HepG2 (cell line): ENCODE measurements at regions not wholly inside any gene's neighbourhood (a gene's known extent, or its start where the extent isn't known, plus 50 kb on each side); places are given as distances from the start of the nearest gene placed in this dataset.
A peak's percentile ranks its signal among the peaks of the same experiment; 100 is the strongest.

Source experiments
- ATAC-seq: fragments of 200-7000 bp; cut with Tn5 transposase; 3 replicates; pipeline ENCODE4 v1.9.1; 2020; ENCODE audit warnings: mild to moderate bottlenecking, moderate library complexity
- BruUV-seq: library from RNA; stranded (reverse); fragments of 400-500 nt; replicated peaks from 2 replicates; lab custom pipeline; 2021; lab: Mats Ljungman, UMichigan
- CTCF ChIA-PET: fragments of 300-600 bp; formaldehyde crosslinking; extraction: SDS; loops from one replicate; lab custom pipeline; 2021; ENCODE audit warnings: low total read pairs, inconsistent platforms, low intra/inter-chr PET ratio; lab: Yijun Ruan, JAX
- POLR2A ChIA-PET: fragments of 350-600 bp; sonication (Branson Sonifier 250); formaldehyde crosslinking; loops from one replicate; lab custom pipeline; 2020; ENCODE audit warnings: antibody characterized with exemption, inconsistent platforms; lab: Yijun Ruan, JAX
- DNase-seq: peaks from one replicate; pipeline ENCODE4 v3.0.0-alpha.2; 2015; ENCODE audit warnings: low spot score
- FAIRE-seq: peaks from 3 replicates; lab custom pipeline; 2011; peaks lifted over from hg19 to GRCh38; lab: Jason Lieb, UNC
- H2AFZ ChIP-seq: one replicate; pipeline ENCODE4 v1.6.1; 2011; ENCODE audit warnings: low read length, inconsistent platforms
- H3K27ac ChIP-seq: fragments of 300-600 bp; 3 replicates; pipeline ENCODE4 v1.8.0; 2011; ENCODE audit warnings: mixed run types, mild to moderate bottlenecking, mixed read lengths, low read length, inconsistent platforms; ENCODE audit not compliant: insufficient read depth; ENCODE audit errors: extremely low read length
- H3K27me3 ChIP-seq, 2 experiments: fragments of 200-600 bp in 1 of 2; 2 replicates in 1 of 2; 3 replicates in 1 of 2; pipeline versions ENCODE4 v1.6.0 to v1.8.0; 2011; ENCODE audit warnings: low read length in 2 of 2, mild to moderate bottlenecking in 2 of 2, moderate library complexity in 2 of 2, inconsistent platforms in 1 of 2; ENCODE audit not compliant: insufficient read depth in 2 of 2, control insufficient read depth in 1 of 2
- H3K36me3 ChIP-seq, 2 experiments: fragments of 200-600 bp in 1 of 2; replicated peaks in 1 of 2; 2 replicates in 1 of 2; 3 replicates in 1 of 2; pipeline versions ENCODE4 v1.5.1 to v1.8.0; 2011; ENCODE audit warnings: low read length in 2 of 2, inconsistent platforms in 1 of 2; ENCODE audit not compliant: insufficient read depth in 2 of 2, control insufficient read depth in 1 of 2
- H3K4me1 ChIP-seq: 2 replicates; pipeline ENCODE4 v1.5.1; 2012; ENCODE audit warnings: low read length, inconsistent platforms; ENCODE audit not compliant: insufficient read depth
- H3K4me2 ChIP-seq: 2 replicates; pipeline ENCODE4 v1.6.0; 2011; ENCODE audit warnings: low read depth, low read length, inconsistent platforms
- H3K4me3 ChIP-seq, 3 experiments: fragments of 200-600 bp in 1 of 3; sonication (generic), shearing (Covaris generic) in 1 of 3; replicated peaks in 1 of 3; 2 replicates each; pipeline ENCODE4 v1.5.1; 2011 to 2016; ENCODE audit warnings: low read length in 3 of 3, inconsistent platforms in 2 of 3, low read depth in 2 of 3, mild to moderate bottlenecking in 2 of 3, control low read depth in 1 of 3, mixed read lengths in 1 of 3; ENCODE audit not compliant: insufficient read depth in 1 of 3
- H3K79me2 ChIP-seq: one replicate; pipeline ENCODE4 v1.6.1; 2011; ENCODE audit warnings: low read length, inconsistent platforms; ENCODE audit not compliant: insufficient read depth
- H3K9ac ChIP-seq: 2 replicates; pipeline ENCODE4 v1.6.0; 2011; ENCODE audit warnings: mild to moderate bottlenecking, low read depth, low read length, inconsistent platforms; ENCODE audit not compliant: insufficient read depth
- H3K9me3 ChIP-seq: 2 replicates; pipeline ENCODE4 v1.5.1; 2012; ENCODE audit warnings: mild to moderate bottlenecking, low read length
- H4K20me1 ChIP-seq: 2 replicates; pipeline ENCODE4 v1.6.0; 2011; ENCODE audit warnings: inconsistent platforms, mild to moderate bottlenecking, low read length, moderate library complexity; ENCODE audit not compliant: insufficient read depth
- ATF7 ChIP-seq, 2 experiments: fragments of 450-650 bp in 1 of 2; sonication (generic) in 1 of 2; formaldehyde crosslinking in 1 of 2; IDR thresholded peaks; 2 replicates each; pipeline versions ENCODE4 v1.4.0 to v1.6.1; 2016 to 2020; ENCODE audit warnings: antibody characterized with exemption in 1 of 2, mild to moderate bottlenecking in 1 of 2, missing genetic modification reagents in 1 of 2
- CHCHD3 ChIP-seq: sonication (generic); formaldehyde crosslinking; IDR thresholded peaks from 2 replicates; pipeline ENCODE4 v1.8.0; 2022; ENCODE audit warnings: mild to moderate bottlenecking, missing genetic modification reagents, moderate library complexity
- KDM6A ChIP-seq: IDR thresholded peaks from 2 replicates; pipeline ENCODE4 v1.6.1; 2016; ENCODE audit warnings: low read depth
- PHF5A ChIP-seq: IDR thresholded peaks from one replicate; pipeline ENCODE4 v1.6.1; 2018; ENCODE audit warnings: low read depth, missing genetic modification reagents; ENCODE audit not compliant: unreplicated experiment
- ZNF225 ChIP-seq: sonication (generic); formaldehyde crosslinking; IDR thresholded peaks from 2 replicates; pipeline ENCODE4 v1.4.0; 2020; ENCODE audit warnings: mild to moderate bottlenecking, missing genetic modification reagents
- ZNF33A ChIP-seq: sonication (generic); formaldehyde crosslinking; IDR thresholded peaks from 2 replicates; pipeline ENCODE4 v1.5.1; 2020; ENCODE audit warnings: missing genetic modification reagents, mild to moderate bottlenecking, moderate library complexity, borderline replicate concordance
- ZNF382 ChIP-seq: sonication (generic); formaldehyde crosslinking; IDR thresholded peaks from 2 replicates; pipeline ENCODE4 v1.5.0; 2020; ENCODE audit warnings: missing genetic modification reagents, mild to moderate bottlenecking, borderline replicate concordance
- ZNF546 ChIP-seq: sonication (generic); formaldehyde crosslinking; conservative IDR thresholded peaks from 2 replicates; pipeline ENCODE4 v1.8.1; 2023; ENCODE audit warnings: mild to moderate bottlenecking, missing genetic modification reagents
- ZSCAN31 ChIP-seq: sonication (generic); formaldehyde crosslinking; IDR thresholded peaks from 2 replicates; pipeline ENCODE4 v1.5.0; 2020; ENCODE audit warnings: low read depth, mild to moderate bottlenecking, missing genetic modification reagents
- WGBS: methylation state at CpG from one replicate; pipeline ENCODE4 v1.1.6; 2017; ENCODE audit warnings: low lambda C conversion rate; 5-methylcytosine and 5-hydroxymethylcytosine counted together
- in situ Hi-C: cut with HindIII; loops from 2 replicates; pipeline ENCODE4 v1.10.0; 2017; ENCODE audit warnings: low pct_unique_long_range_greater_than_20kb; ENCODE audit not compliant: extremely low pct_ligation_motif_present
- intact Hi-C: fragments of 100-400 bp; cut with micrococcal nuclease; formaldehyde crosslinking; loops from one replicate; pipeline ENCODE4 v1.10.0; 2022; ENCODE audit not compliant: unreplicated experiment
- TF ChIP-seq, protein P1 (sequence below): IDR thresholded peaks from 2 replicates; pipeline ENCODE4 v1.6.1; 2016; ENCODE audit warnings: mild to moderate bottlenecking
- TF ChIP-seq, protein P2 (sequence below): sonication (generic); formaldehyde crosslinking; conservative IDR thresholded peaks from 2 replicates; pipeline ENCODE4 v1.4.0; 2020; ENCODE audit warnings: missing genetic modification reagents
- TF ChIP-seq, protein P3 (sequence below): IDR thresholded peaks from 2 replicates; pipeline ENCODE4 v1.6.1; 2012; ENCODE audit warnings: low read length, improper control_type of control experiment

DNA sequence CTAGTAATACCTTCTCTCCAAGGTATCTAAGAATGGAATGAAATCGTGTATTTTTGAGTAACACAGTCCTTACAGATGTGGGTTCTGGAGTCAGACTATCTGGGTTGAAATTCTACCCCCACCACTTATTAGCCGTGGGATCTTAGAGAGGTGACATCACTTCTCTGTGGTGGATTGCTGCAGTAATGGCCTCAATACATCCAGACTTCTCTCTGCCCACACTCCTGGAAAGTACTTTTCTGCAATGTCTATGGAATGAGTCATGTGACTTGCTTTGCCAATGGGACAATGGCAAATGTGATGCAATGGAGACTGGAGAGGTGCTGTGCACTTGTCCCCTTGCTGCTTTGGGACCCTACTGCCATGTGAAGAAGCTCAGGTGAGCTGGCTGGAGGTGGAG lies 418.2 kb downstream of the HAPSTR1 start:
- H3K4me1 ChIP-seq = no peaks in the 10 kb centered on the region
- ChIA-PET CTCF (no interaction called here), POLR2A (no interaction called here)
- H3K79me2 ChIP-seq = no peaks in the 10 kb centered on the region
- no peak for DNase-seq
- WGBS = 5% methylated on average over 2 of the region's 2 CpGs
- no TSS peak for BruUV-seq
- H3K27me3 ChIP-seq = no peaks in the 10 kb centered on the region
- H3K9ac ChIP-seq = no peak overlapping the region
- in situ Hi-C loops (no loop called here), intact Hi-C loops (no loop called here)
- no peak overlapping the region for H3K27ac ChIP-seq
- ATAC-seq = no peak
- no peak overlapping the region for H3K4me3 ChIP-seq
- FAIRE-seq = peak; percentile 50
- H3K36me3 ChIP-seq = no peaks in the 10 kb centered on the region
- TF ChIP-seq ZNF33A (no peak), ATF7 (IDR thresholded peaks at IDR 0.05) (peak; percentile 34; the same call in 1 of the 2 replicates), ATF7 (CRISPR knock-in tag; IDR thresholded peaks at IDR 0.05) (no peak), ZNF382 (CRISPR knock-in tag) (no peak), PHF5A (CRISPR knock-in tag) (no peak), ZNF225 (no peak), ZNF546 (CRISPR knock-in tag) (no peak)
- TF ChIP-seq, protein P1, sequence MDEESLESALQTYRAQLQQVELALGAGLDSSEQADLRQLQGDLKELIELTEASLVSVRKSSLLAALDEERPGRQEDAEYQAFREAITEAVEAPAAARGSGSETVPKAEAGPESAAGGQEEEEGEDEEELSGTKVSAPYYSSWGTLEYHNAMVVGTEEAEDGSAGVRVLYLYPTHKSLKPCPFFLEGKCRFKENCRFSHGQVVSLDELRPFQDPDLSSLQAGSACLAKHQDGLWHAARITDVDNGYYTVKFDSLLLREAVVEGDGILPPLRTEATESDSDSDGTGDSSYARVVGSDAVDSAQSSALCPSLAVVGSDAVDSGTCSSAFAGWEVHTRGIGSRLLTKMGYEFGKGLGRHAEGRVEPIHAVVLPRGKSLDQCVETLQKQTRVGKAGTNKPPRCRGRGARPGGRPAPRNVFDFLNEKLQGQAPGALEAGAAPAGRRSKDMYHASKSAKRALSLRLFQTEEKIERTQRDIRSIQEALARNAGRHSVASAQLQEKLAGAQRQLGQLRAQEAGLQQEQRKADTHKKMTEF (CRISPR knock-in tag) = no peak
- H3K4me2 ChIP-seq = no peak overlapping the region
- H3K9me3 ChIP-seq = peaks cover 6% of the 10 kb centered on the region
- H2AFZ ChIP-seq = no peak overlapping the region
- H4K20me1 ChIP-seq = no peaks in the 10 kb centered on the region

DNA sequence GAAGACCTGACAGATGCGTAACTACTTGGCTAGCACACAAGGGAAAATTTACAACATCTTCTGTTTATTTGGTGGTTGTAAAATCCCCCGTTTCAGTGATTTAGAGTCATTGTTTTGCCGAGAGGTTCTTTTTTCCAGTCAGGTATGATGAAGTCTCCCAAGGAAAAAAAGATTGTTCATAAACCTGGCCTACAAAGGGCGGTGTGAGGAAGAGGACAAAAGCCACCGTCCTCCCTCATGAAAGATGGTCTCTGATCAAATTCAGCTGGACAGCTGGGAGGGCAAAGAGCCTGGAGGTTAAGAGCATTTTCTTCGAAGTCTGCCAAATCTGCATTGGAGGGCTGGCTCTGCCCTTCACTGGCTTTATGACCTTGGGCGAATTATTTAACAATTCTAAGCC lies 419.9 kb downstream of the HAPSTR1 start:
- Histone ChIP-seq H2AFZ (no peak overlapping the region), H4K20me1 (no peaks in the 10 kb centered on the region), H3K4me1 (no peaks in the 10 kb centered on the region), H3K4me3 (no peak overlapping the region), H3K36me3 (no peaks in the 10 kb centered on the region), H3K9ac (no peak overlapping the region), H3K27me3 (peaks cover 0 to 4% of the 10 kb centered on the region in 2 experiments; a peak in 1 of 5 replicates), H3K27ac (no peak overlapping the region), H3K9me3 (peaks cover 6% of the 10 kb centered on the region), H3K4me2 (no peak overlapping the region), H3K79me2 (no peaks in the 10 kb centered on the region)
- intact Hi-C loops (no loop called here), in situ Hi-C loops (no loop called here)
- ChIA-PET CTCF (no interaction called here), POLR2A (no interaction called here)
- no peak for ATAC-seq
- no TSS peak for BruUV-seq
- TF ChIP-seq, protein P2, sequence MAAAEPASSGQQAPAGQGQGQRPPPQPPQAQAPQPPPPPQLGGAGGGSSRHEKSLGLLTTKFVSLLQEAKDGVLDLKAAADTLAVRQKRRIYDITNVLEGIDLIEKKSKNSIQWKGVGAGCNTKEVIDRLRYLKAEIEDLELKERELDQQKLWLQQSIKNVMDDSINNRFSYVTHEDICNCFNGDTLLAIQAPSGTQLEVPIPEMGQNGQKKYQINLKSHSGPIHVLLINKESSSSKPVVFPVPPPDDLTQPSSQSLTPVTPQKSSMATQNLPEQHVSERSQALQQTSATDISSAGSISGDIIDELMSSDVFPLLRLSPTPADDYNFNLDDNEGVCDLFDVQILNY (CRISPR knock-in tag) = no peak
- TF ChIP-seq, protein P3, sequence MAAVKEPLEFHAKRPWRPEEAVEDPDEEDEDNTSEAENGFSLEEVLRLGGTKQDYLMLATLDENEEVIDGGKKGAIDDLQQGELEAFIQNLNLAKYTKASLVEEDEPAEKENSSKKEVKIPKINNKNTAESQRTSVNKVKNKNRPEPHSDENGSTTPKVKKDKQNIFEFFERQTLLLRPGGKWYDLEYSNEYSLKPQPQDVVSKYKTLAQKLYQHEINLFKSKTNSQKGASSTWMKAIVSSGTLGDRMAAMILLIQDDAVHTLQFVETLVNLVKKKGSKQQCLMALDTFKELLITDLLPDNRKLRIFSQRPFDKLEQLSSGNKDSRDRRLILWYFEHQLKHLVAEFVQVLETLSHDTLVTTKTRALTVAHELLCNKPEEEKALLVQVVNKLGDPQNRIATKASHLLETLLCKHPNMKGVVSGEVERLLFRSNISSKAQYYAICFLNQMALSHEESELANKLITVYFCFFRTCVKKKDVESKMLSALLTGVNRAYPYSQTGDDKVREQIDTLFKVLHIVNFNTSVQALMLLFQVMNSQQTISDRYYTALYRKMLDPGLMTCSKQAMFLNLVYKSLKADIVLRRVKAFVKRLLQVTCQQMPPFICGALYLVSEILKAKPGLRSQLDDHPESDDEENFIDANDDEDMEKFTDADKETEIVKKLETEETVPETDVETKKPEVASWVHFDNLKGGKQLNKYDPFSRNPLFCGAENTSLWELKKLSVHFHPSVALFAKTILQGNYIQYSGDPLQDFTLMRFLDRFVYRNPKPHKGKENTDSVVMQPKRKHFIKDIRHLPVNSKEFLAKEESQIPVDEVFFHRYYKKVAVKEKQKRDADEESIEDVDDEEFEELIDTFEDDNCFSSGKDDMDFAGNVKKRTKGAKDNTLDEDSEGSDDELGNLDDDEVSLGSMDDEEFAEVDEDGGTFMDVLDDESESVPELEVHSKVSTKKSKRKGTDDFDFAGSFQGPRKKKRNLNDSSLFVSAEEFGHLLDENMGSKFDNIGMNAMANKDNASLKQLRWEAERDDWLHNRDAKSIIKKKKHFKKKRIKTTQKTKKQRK = no peak
- TF ChIP-seq ZSCAN31 (no peak), CHCHD3 (CRISPR knock-in tag) (no peak), KDM6A (CRISPR knock-in tag) (no peak)
- WGBS = 16% methylated on average over 7 of the region's 7 CpGs
- DNase-seq = no peak
- no peak for FAIRE-seq
